Prostate gland (tissue), 2 donors: ENCODE measurements at regions not wholly inside any gene's neighbourhood (a gene's known extent, or its start where the extent isn't known, plus 50 kb on each side); places are given as distances from the start of the nearest gene placed in this dataset.

Experiments
- CTCF ChIP-seq, 4 experiments: fragments of 200-600 bp in 2 of 4; fragments of 450-650 bp in 2 of 4; sonication (generic) in 2 of 4; IDR thresholded peaks; 1 replicate in 3 of 4; 2 replicates in 1 of 4; pipeline ENCODE4 v1.5.1; 2016 to 2019; ENCODE audit warnings: antibody characterized with exemption in 4 of 4, mild to moderate bottlenecking in 2 of 4, moderate library complexity in 2 of 4
- POLR2A ChIP-seq: fragments of 450-650 bp; IDR thresholded peaks from one replicate; pipeline ENCODE4 v1.6.1; 2016; ENCODE audit warnings: antibody characterized with exemption, mild to moderate bottlenecking

- TF ChIP-seq CTCF (IDR thresholded peaks at IDR 0.05) = no peak
- no peak for TF ChIP-seq POLR2A
Measured at GRCh38 chr1:187924252-187924651, 1095.5 kb downstream of the PLA2G4A start.
